HG02610 (cell line): ENCODE measurements at regions not wholly inside any gene's neighbourhood (a gene's known extent, or its start where the extent isn't known, plus 50 kb on each side); places are given as distances from the start of the nearest gene placed in this dataset.
"Not testable (repeated sequence)": the region's sequence is repeated elsewhere in the genome, so short reads cannot be mapped to it uniquely, and the experiment has no call there.

Experiments
- ATAC-seq: cut with Tn5 transposase; IDR thresholded peaks from one replicate; pipeline ENCODE4 v1.9.1; 2021; ENCODE audit warnings: mild to moderate bottlenecking, moderate library complexity; ENCODE audit not compliant: unreplicated experiment

- no peak for ATAC-seq
These were observed 65.5 kb downstream of the VCX2 start for GRCh38 chrX:8105531-8105930.

- ATAC-seq, result no peak
These were observed 67.4 kb downstream of the VCX2 start for GRCh38 chrX:8103655-8104054.

- no peak for ATAC-seq
These were observed 79.6 kb downstream of the VCX2 start for GRCh38 chrX:8091510-8091909.

GRCh38 chrX:8090906-8091305 lies 80.2 kb downstream of the VCX2 start:
- ATAC-seq, result no peak

DNA sequence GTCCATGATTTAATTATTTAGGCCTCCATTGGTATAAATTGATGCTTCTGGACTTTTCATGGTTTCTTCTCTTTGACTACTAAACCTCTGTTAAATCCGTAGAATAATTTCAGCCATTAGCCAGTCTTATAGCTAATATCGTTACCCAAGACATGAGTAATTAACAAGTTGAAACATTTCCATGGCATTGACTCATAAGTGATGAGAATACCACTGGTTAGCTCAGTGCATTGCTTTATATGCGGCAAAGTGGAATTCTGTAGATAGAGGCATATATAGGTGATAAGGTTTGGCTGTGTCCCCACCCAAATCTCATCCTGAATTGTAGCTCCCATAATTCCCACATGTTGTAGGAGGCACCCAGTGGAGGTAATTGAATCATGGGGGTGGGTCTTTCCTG lies 80.6 kb downstream of the VCX2 start:
- ATAC-seq, result no peak

GRCh38 chrX:8089141-8089540 lies 81.9 kb downstream of the VCX2 start:
- no peak for ATAC-seq

DNA sequence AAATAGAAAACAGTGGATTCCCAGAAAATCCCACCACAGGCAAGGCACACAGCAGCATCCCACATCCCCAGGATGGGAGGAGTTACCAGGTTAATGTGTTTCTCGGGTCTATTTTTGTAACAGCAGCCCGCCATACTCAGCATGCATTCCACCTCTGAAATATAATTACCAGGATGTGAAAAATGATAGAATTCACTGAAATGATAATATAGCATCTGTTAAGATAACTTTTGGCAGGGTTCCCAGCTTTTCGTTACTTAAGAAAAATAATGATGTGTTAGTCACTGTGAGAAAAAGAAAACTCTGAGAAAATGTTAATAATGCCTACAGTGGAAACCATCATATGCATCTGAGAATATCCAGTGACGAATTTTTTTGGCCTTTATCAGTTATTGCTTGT lies 87.1 kb downstream of the VCX2 start:
- no peak for ATAC-seq

DNA sequence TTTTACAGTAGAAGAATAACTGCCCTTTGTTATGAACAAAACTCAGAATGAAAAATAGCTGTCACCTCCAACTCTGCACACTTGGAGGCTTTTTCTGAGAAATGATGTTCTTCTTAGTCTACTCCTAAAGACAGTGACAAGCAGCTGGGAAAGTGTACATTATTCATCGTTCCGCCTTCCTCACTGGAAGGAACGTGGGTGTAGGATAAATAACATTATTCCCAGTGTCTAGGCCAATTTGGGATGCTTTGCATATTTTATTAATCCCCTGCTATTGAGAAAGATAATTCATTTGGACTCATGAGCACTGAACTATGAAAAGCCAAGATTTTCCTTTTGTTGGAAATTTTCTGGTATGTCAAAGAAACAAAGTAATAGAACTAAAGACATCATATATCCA lies 87.8 kb downstream of the VCX2 start:
- no peak for ATAC-seq

- no peak for ATAC-seq
These were observed 95.4 kb downstream of the VCX2 start for GRCh38 chrX:8075636-8076035.

GRCh38 chrX:8067754-8068462 lies 103.2 kb downstream of the VCX2 start:
- no peak for ATAC-seq

DNA sequence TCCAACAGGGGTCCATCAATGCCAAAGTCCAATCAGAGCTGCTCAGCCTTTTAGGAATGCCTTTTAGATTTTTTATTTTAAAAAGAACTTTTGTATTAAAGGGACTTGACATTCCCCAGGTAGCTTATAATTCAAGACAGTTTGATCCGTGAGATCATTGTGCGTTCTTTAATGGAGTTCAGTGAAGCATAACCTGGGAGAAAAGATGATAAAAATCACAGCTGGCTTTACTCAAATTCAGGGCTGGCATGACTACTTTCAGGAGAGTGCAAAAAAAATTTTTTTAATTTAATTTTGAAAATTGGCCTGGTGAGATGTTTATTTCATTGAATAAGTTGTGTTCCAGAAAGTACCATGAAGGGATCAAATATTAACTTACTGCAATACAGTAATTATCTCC lies 118.2 kb downstream of the VCX2 start:
- ATAC-seq, result no peak

- no peak for ATAC-seq
These were observed 121.2 kb downstream of the VCX2 start for GRCh38 chrX:8049827-8050226.

DNA sequence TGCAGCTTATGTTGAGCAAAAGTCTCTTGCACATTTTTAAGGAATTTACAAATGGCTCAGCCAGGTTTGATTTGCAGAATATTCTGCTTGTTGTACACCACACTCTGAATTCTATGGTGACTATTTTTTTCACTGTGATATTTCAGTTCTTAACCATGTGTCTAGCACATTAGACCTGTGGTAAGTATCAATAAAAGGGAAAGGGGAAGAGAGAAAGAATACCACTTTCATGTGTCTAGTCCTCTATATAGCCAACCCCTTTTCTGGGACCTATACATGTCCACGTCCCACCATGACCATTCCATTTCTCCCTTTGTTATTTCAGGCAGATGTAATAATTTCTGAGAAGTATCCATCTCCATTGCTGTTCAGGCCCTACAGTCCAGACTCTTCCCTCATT lies 121.3 kb upstream of the PNPLA4 start:
- ATAC-seq, result no peak

DNA sequence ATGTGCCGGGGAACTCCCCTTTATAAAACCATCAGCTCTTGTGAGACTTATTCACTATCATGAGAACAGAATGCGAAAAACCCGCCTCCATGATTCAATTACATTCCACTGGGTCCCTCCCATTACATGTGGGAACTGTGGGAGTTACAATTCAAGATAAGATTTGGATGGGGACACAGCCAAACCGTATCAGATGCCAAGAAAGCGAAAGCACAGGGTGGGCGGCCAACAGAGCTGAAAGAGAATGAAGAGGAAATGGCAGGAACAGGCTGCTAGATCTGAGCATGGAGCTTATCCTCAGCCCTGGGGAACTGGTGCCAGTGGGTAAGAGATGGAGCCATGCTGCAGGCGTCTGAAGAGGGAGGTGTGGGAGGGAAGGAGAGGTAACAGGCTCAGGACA lies 117.7 kb upstream of the PNPLA4 start:
- ATAC-seq, result no peak

GRCh38 chrX:8043546-8043945 lies 116.3 kb upstream of the PNPLA4 start:
- ATAC-seq, result no peak

DNA sequence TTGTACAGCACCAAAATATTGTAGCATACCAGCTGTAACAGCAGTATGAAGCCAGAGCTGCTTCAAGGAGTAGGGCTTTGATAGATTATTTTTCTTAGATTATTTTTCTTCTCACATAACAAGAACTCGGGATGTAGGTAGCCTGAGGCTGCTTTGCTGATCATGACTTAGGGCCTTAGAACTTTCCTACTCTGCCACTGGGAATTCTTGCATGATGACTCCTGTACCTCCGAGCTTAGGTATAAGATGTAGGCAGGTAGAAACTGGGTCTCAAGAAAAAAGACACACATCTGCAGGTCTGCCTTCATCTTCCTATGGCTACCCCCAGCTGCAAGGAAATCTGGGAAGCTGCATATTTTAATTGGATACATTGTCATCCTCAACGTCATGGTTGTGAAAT lies 115.9 kb upstream of the PNPLA4 start:
- ATAC-seq, result no peak

- no peak for ATAC-seq
These were observed 115.1 kb upstream of the PNPLA4 start for GRCh38 chrX:8042304-8042703.

DNA sequence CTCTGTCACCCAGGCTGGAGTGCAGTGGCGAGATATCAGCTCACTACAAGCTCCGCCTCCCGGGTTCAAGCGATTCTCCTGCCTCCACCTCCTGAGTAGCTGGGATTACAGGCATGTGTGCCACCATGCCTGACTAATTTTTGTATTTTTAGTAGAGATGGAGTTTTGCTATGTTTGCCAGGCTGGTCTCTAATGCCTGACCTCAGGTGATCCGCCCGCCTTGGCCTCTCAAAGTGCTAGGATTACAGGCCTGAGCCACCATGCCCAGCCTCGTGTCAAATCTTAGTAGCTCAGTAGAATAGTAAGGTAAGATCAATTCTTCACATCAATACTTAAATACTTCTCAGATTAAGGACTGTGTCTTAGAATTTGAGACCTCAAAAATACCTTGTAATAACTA lies 112.5 kb upstream of the PNPLA4 start:
- not testable (repeated sequence) for ATAC-seq

- ATAC-seq, result no peak
These were observed 110.6 kb upstream of the PNPLA4 start for GRCh38 chrX:8037593-8038348.

DNA sequence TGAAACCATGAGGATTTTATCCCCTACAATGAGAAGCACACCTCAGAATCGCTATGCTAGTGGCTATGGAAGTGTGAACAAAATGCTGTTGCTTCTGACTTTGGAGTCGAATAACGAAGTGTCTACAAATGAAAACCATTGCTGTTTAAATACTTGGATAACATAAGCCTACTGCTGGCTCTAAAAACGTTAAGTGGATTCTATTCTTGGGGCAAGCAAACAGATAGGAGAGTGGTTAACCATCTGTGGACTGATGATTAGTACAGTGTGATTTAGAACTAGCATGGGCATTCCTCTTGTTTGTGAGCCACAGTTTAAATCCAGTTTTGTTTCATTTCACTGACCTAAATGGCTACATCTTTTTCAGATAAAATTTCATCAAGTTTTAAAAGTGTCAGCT lies 109.7 kb upstream of the PNPLA4 start:
- ATAC-seq, result no peak

DNA sequence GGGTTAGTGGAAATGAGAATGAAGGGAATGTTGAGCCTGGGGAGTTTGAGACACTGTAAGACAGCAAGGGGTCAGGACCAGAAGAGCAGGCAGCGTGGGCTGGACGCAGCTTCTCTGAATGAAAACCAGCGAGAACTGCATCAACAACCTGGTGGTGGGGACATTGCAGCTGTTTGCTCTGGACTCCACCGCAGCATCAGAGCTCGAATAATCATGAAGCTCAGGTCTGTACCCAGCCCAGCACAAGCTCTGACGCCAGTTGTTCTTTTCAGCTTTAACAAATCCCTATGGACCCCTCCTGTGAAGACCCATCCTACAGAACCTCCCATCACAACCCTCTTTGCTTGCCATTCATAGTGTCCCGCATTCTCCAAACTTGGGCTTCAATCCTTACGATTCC lies 106.8 kb upstream of the PNPLA4 start:
- ATAC-seq, result no peak

GRCh38 chrX:8033175-8033574 lies 106.0 kb upstream of the PNPLA4 start:
- ATAC-seq, result no peak

DNA sequence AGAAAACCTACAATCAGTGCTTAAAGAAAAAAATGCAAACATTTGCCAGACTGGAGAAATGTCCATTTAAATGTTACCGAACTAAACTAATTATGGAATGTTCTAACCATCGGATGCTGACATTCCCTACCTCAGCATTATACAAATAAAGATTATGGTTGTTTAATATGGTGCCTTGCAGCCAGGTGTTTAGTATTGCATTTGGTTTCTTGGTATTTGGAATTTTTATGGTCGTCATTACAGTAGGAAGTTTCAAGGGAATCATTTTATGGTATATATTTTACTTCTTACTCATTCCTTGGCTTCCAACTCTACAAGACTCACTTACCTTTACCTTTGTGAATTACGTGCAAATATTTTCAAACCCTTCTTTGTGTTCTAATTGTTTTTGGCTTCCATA lies 103.1 kb upstream of the PNPLA4 start:
- no peak for ATAC-seq
